Adrenal gland (tissue), 9 donors: ENCODE measurements at regions not wholly inside any gene's neighbourhood (a gene's known extent, or its start where the extent isn't known, plus 50 kb on each side); places are given as distances from the start of the nearest gene placed in this dataset.

Experiments
- DNase-seq, 7 donors: peaks; one replicate each; pipeline ENCODE4 v3.0.0-alpha.2; 2019 to 2020
- H3K27ac ChIP-seq, 5 donors: fragments of 200-600 bp; sonication (generic) in 4 of 5; 1 replicate in 3 of 5; 2 replicates in 2 of 5; pipeline versions ENCODE4 v1.5.1 to v1.8.0; 2016 to 2020; ENCODE audit warnings: mild to moderate bottlenecking in 1 of 5
- H3K27me3 ChIP-seq: fragments of 200-600 bp; 2 replicates; pipeline ENCODE4 v1.8.0; 2021
- H3K36me3 ChIP-seq, 2 donors: fragments of 200-600 bp; replicated peaks in 1 of 2; 1 replicate in 1 of 2; 2 replicates in 1 of 2; pipeline versions ENCODE4 v1.5.1 to v1.8.0; 2018 to 2022
- H3K4me1 ChIP-seq, 2 donors: fragments of 200-600 bp; replicated peaks in 1 of 2; 1 replicate in 1 of 2; 2 replicates in 1 of 2; pipeline versions ENCODE4 v1.5.1 to v1.8.0; 2018 to 2021
- H3K4me3 ChIP-seq, 4 donors: fragments of 200-600 bp; sonication (generic) in 3 of 4; one replicate each; pipeline ENCODE4 v1.5.1; 2016 to 2018
- H3K9me3 ChIP-seq, 3 donors: fragments of 200-600 bp; sonication (generic) in 1 of 3; replicated peaks in 1 of 3; 1 replicate in 2 of 3; 2 replicates in 1 of 3; pipeline versions ENCODE4 v1.5.1 to v1.8.0; 2016 to 2021
- POLR2A ChIP-seq, 2 donors: fragments of 450-650 bp; IDR thresholded peaks; one replicate each; pipeline ENCODE4 v1.6.1; 2017; ENCODE audit warnings: antibody characterized with exemption in 2 of 2, mild to moderate bottlenecking in 2 of 2, moderate library complexity in 1 of 2
- WGBS, 4 donors: extraction: QIAGEN DNeasy Blood & Tissue Kit in 2 of 4; methylation state at CpG; one replicate each; pipeline versions ENCODE4 v1.1.5 to v1.1.7; 2013 to 2017; 5-methylcytosine and 5-hydroxymethylcytosine counted together
- intact Hi-C, 2 donors: fragments of 100-400 bp; cut with DNase I; formaldehyde crosslinking; loops; one replicate each; pipeline versions ENCODE4 v1.14.1 to v1.15.0; 2022 to 2023
- TF ChIP-seq, protein P1 (sequence below), 6 experiments: fragments of 450-650 bp in 4 of 6; fragments of 200-600 bp in 2 of 6; sonication (generic) in 1 of 6; IDR thresholded peaks; 1 replicate in 5 of 6; 2 replicates in 1 of 6; pipeline versions ENCODE4 v1.5.1 to v1.8.0; 2016 to 2021; ENCODE audit warnings: antibody characterized with exemption in 6 of 6, mild to moderate bottlenecking in 2 of 6, moderate library complexity in 1 of 6
- donor health status: healthy with polysubstance abuse.
- donor health status: Bipolar disorder and iron deficiency.
- donor health status: DM: yes; HTN: yes; CAD: no.
- donor health status: DM: no; HTN: no; CAD: no.
- donor health status: DM: no; HTN: no; CAD: no.

DNA sequence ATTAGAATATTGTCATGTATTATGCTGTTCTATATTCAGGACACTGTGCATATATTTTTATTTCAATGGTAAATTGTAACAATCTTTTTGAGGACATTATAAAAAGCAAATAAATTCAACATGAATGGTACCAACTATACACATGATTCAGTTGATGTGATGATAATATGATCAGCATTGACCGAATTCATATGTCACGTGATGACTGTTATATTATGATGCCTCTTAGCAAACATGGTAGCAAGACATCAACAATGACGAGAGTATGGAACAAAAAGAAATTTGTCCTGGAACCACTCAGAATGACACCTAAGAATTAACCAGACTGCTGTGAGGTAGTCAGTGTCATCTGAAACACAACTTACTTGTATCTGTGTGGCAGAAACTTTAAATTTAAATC is 161.5 kb upstream of the OR13F1 start:
- 71 to 85% (median 78%) methylated on average over 3 of the region's 3 CpGs for WGBS, 4 donors
- Histone ChIP-seq H3K4me3 (no peak overlapping the region), H3K36me3 (no peaks in the 10 kb centered on the region), H3K27ac (no peak overlapping the region), H3K9me3 (no peaks in the 10 kb centered on the region), H3K4me1 (no peaks in the 10 kb centered on the region), H3K27me3 (no peaks in the 10 kb centered on the region)
- intact Hi-C loops = no loop called here
- no peak for DNase-seq
- TF ChIP-seq POLR2A (IDR thresholded peaks at IDR 0.05) = no peak
- TF ChIP-seq, protein P1, sequence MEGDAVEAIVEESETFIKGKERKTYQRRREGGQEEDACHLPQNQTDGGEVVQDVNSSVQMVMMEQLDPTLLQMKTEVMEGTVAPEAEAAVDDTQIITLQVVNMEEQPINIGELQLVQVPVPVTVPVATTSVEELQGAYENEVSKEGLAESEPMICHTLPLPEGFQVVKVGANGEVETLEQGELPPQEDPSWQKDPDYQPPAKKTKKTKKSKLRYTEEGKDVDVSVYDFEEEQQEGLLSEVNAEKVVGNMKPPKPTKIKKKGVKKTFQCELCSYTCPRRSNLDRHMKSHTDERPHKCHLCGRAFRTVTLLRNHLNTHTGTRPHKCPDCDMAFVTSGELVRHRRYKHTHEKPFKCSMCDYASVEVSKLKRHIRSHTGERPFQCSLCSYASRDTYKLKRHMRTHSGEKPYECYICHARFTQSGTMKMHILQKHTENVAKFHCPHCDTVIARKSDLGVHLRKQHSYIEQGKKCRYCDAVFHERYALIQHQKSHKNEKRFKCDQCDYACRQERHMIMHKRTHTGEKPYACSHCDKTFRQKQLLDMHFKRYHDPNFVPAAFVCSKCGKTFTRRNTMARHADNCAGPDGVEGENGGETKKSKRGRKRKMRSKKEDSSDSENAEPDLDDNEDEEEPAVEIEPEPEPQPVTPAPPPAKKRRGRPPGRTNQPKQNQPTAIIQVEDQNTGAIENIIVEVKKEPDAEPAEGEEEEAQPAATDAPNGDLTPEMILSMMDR (IDR thresholded peaks at IDR 0.05) = no peak

DNA sequence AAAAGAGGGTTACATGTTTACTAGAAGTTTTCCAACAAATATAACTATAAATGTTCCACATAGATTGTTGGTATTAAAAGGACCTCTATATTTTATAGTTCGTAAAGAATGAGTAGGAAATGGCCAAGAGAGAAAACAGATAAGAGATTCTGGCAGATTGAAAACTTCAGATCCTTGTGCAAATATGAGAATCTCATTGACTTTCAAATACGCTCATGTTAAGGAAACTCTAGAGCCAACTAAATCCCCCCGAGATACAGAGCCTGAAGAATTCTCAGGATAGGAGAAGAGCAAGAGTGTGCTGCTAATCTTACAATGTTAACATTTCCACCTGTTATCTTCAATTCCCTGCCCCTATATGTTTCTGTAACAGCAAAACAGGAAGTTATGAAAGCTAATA is 159.0 kb upstream of the OR13F1 start:
- intact Hi-C loops = no loop called here
- no peak for DNase-seq
- Histone ChIP-seq H3K27me3 (no peaks in the 10 kb centered on the region), H3K27ac (no peak overlapping the region), H3K36me3 (no peaks in the 10 kb centered on the region), H3K4me3 (no peak overlapping the region), H3K4me1 (no peaks in the 10 kb centered on the region), H3K9me3 (no peaks in the 10 kb centered on the region)
- 57 to 72% (median 66%) methylated on average over 3 of the region's 3 CpGs for WGBS, 4 donors
- no peak for TF ChIP-seq POLR2A (IDR thresholded peaks at IDR 0.05)
- TF ChIP-seq, protein P1 (IDR thresholded peaks at IDR 0.05) = no peak

DNA sequence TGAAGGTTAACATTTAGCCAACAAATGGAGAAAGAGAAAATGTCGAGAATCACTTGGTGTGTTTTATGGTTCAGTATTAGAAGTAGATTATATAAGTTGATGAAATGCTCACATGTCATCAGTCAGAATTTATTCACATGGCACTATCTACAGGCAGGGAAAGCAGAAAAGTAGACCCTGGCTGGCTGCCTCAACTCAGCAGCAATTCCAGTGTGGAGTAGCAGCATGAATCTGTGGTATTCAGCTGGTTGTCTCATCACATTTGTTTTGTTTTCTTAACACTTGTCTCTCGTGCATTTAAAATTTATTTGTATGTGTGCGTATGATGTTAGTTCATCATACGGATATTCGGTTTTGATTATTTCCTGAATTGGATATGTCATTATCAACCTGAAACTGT is 153.5 kb upstream of the OR13F1 start:
- DNase-seq = no peak
- TF ChIP-seq, protein P1 (IDR thresholded peaks at IDR 0.05) = no peak
- no peak for TF ChIP-seq POLR2A (IDR thresholded peaks at IDR 0.05)
- no peaks in the 10 kb centered on the region for H3K27me3 ChIP-seq
- H3K9me3 ChIP-seq = no peaks in the 10 kb centered on the region
- H3K36me3 ChIP-seq = no peaks in the 10 kb centered on the region
- WGBS, 4 donors = 63 to 74% (median 66%) methylated on average over 5 of the region's 5 CpGs
- H3K27ac ChIP-seq = no peak overlapping the region
- intact Hi-C loops = no loop called here
- H3K4me1 ChIP-seq = no peaks in the 10 kb centered on the region
- H3K4me3 ChIP-seq = no peak overlapping the region

DNA sequence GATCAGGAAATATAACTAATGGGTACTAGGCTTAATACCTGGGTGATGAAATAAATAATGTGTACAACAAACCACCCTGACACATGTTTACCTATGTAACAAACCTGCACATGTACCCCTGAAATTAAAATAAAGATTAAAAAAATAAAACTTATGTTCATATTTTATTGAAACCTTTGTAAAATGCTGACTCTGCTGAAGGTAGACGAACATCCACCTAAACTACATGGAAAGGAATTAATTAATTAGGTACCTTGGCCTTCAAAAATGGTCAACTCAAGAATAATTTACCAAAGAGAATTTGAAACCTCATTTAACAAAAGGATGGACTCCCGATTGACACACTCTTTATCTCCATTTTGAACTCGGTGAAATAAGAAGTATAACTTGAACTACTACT is 152.3 kb upstream of the OR13F1 start:
- no peaks in the 10 kb centered on the region for H3K4me1 ChIP-seq
- H3K27me3 ChIP-seq = no peaks in the 10 kb centered on the region
- no peak overlapping the region for H3K27ac ChIP-seq
- H3K9me3 ChIP-seq = no peaks in the 10 kb centered on the region
- intact Hi-C loops = no loop called here
- WGBS, 4 donors = 49 to 80% (median 77%) methylated on average over 3 of the region's 3 CpGs
- DNase-seq = no peak
- no peak overlapping the region for H3K4me3 ChIP-seq
- no peaks in the 10 kb centered on the region for H3K36me3 ChIP-seq
- TF ChIP-seq, protein P1 (IDR thresholded peaks at IDR 0.05) = no peak
- no peak for TF ChIP-seq POLR2A (IDR thresholded peaks at IDR 0.05)
